Stimulated activated CD4-positive, alpha-beta T cell treated with anti-CD3 and anti-CD28 coated beads, Interleukin-12 subunit alpha, Interleukin-12 subunit beta, amount 100 ng/mL, for 48 hours (primary cell): ENCODE measurements at regions not wholly inside any gene's neighbourhood (a gene's known extent, or its start where the extent isn't known, plus 50 kb on each side); places are given as distances from the start of the nearest gene placed in this dataset.
"Not testable (repeated sequence)": the region's sequence is repeated elsewhere in the genome, so short reads cannot be mapped to it uniquely, and the experiment has no call there.

ENCODE experiments used
- DNase-seq, 3 donors: peaks; one replicate each; pipeline ENCODE4 v3.0.0-alpha.2; 2020; ENCODE audit warnings: low read depth in 2 of 3, low spot score in 1 of 3

GRCh38 chr11:42951266-42951665, 360.5 kb upstream of the API5 start:
- no peak for DNase-seq

- no peak for DNase-seq
Observed at GRCh38 chr11:42957831-42958230, 354.0 kb upstream of the API5 start.

GRCh38 chr11:42958635-42959034, 353.2 kb upstream of the API5 start:
- no peak for DNase-seq

GRCh38 chr11:42960521-42961088, 351.2 kb upstream of the API5 start:
- DNase-seq, result no peak

- DNase-seq, result no peak
Observed at GRCh38 chr11:42967653-42968052, 344.1 kb upstream of the API5 start.

- DNase-seq, result no peak
Observed at GRCh38 chr11:42972741-42973140, 339.1 kb upstream of the API5 start.

- DNase-seq, result no peak
Observed at GRCh38 chr11:42974510-42975179, 337.2 kb upstream of the API5 start.

GRCh38 chr11:42975180-42975529, 336.6 kb upstream of the API5 start:
- no peak for DNase-seq

- DNase-seq, result no peak
Observed at GRCh38 chr11:42976636-42977217, 335.1 kb upstream of the API5 start.

GRCh38 chr11:42992594-42992993, 319.2 kb upstream of the API5 start:
- DNase-seq, result no peak

GRCh38 chr11:42996421-42997307, 315.1 kb upstream of the API5 start:
- DNase-seq, result no peak

GRCh38 chr11:43004879-43005278, 306.9 kb upstream of the API5 start:
- not testable (repeated sequence) for DNase-seq

- DNase-seq, result no peak
Observed at GRCh38 chr11:43010042-43010441, 301.8 kb upstream of the API5 start.

GRCh38 chr11:43012606-43013005, 299.2 kb upstream of the API5 start:
- no peak for DNase-seq

- DNase-seq, result no peak
Observed at GRCh38 chr11:43021466-43021865, 290.3 kb upstream of the API5 start.

- no peak for DNase-seq
Observed at GRCh38 chr11:43034341-43034740, 277.5 kb upstream of the API5 start.

GRCh38 chr11:43035086-43035485, 276.7 kb upstream of the API5 start:
- DNase-seq, result no peak

- DNase-seq, result no peak
Observed at GRCh38 chr11:43053638-43054412, 258.0 kb upstream of the API5 start.

GRCh38 chr11:43067681-43068080, 244.1 kb upstream of the API5 start:
- DNase-seq, result no peak

- no peak for DNase-seq
Observed at GRCh38 chr11:43071338-43071737, 240.5 kb upstream of the API5 start.

GRCh38 chr11:43072096-43072495, 239.7 kb upstream of the API5 start:
- no peak for DNase-seq
